C4-2B (cell line): ENCODE measurements at regions not wholly inside any gene's neighbourhood (a gene's known extent, or its start where the extent isn't known, plus 50 kb on each side); places are given as distances from the start of the nearest gene placed in this dataset.

Source experiments
- ZFX ChIP-seq: fragments of 450-650 bp; IDR thresholded peaks from 2 replicates; pipeline ENCODE4 v1.6.1; 2017
- TF ChIP-seq, protein P1 (sequence below): fragments of 450-650 bp; conservative IDR thresholded peaks from 2 replicates; pipeline ENCODE4 v1.5.1; 2017; ENCODE audit warnings: mild to moderate bottlenecking

DNA sequence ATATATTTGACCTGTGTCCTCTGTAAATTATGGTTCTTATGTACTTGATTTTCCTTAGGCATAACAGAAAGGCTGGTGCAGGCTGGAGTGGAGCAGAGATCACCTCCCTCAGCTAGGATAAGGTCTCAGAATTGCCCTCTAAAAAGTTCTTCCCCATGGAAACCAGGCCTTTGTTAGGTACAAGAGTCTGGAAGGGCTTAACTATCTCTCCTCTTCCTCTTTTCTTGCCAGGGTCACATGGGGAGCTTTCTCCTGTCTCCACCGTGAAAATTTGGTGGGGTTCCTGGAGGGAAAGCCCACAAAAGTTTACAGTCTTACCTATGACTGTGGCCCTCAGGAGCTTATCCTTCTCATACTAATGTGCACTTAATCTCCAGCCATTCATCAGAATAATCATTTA, 633.2 kb downstream of the MCTP2 start:
- TF ChIP-seq, protein P1, sequence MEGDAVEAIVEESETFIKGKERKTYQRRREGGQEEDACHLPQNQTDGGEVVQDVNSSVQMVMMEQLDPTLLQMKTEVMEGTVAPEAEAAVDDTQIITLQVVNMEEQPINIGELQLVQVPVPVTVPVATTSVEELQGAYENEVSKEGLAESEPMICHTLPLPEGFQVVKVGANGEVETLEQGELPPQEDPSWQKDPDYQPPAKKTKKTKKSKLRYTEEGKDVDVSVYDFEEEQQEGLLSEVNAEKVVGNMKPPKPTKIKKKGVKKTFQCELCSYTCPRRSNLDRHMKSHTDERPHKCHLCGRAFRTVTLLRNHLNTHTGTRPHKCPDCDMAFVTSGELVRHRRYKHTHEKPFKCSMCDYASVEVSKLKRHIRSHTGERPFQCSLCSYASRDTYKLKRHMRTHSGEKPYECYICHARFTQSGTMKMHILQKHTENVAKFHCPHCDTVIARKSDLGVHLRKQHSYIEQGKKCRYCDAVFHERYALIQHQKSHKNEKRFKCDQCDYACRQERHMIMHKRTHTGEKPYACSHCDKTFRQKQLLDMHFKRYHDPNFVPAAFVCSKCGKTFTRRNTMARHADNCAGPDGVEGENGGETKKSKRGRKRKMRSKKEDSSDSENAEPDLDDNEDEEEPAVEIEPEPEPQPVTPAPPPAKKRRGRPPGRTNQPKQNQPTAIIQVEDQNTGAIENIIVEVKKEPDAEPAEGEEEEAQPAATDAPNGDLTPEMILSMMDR = no peak
- TF ChIP-seq ZFX = no peak
